GM12891 (cell line): ENCODE measurements at regions not wholly inside any gene's neighbourhood (a gene's known extent, or its start where the extent isn't known, plus 50 kb on each side); places are given as distances from the start of the nearest gene placed in this dataset.

Source experiments
- DNase-seq: peaks from one replicate; pipeline ENCODE4 v3.0.0; 2011; ENCODE audit warnings: low spot score; ENCODE audit not compliant: insufficient read length
- FAIRE-seq: peaks from 2 replicates; lab custom pipeline; 2011; peaks lifted over from hg19 to GRCh38; lab: Jason Lieb, UNC
- PAX5 ChIP-seq: IDR thresholded peaks from 2 replicates; pipeline ENCODE4 v1.6.1; 2011; ENCODE audit warnings: low read length, moderate library complexity, mild to moderate bottlenecking; ENCODE audit not compliant: insufficient read depth, severe bottlenecking
- POLR2A ChIP-seq: IDR thresholded peaks from 2 replicates; pipeline ENCODE4 v1.6.1; 2011; ENCODE audit warnings: low read depth, low read length, control low read depth
- POLR2AphosphoS5 ChIP-seq: IDR thresholded peaks from 2 replicates; pipeline ENCODE4 v1.6.1; 2011; ENCODE audit warnings: low read depth, low read length, control low read depth
- POU2F2 ChIP-seq: IDR thresholded peaks from 2 replicates; pipeline ENCODE4 v1.6.1; 2011; ENCODE audit warnings: low read depth, mild to moderate bottlenecking, control low read depth, low read length, moderate library complexity
- SPI1 ChIP-seq: IDR thresholded peaks from 2 replicates; pipeline ENCODE4 v1.6.1; 2011; ENCODE audit warnings: low read depth, low read length, control low read depth
- TAF1 ChIP-seq: IDR thresholded peaks from 2 replicates; pipeline ENCODE4 v1.6.1; 2011; ENCODE audit warnings: low read depth, low read length, control low read depth

GRCh38 chr5:107118184-107119019 lies 552.3 kb downstream of the EFNA5 start:
- DNase-seq (no peak), FAIRE-seq (no peak)
- no peak for TF ChIP-seq TAF1
- no peak for TF ChIP-seq POU2F2
- TF ChIP-seq POLR2A, result no peak
- TF ChIP-seq PAX5, result no peak
- no peak for TF ChIP-seq POLR2AphosphoS5
- TF ChIP-seq SPI1, result no peak

GRCh38 chr5:107112216-107112615 lies 558.5 kb downstream of the EFNA5 start:
- TF ChIP-seq SPI1 (no peak), POU2F2 (no peak), POLR2A (no peak), POLR2AphosphoS5 (no peak)
- FAIRE-seq (no peak), DNase-seq (no peak)

GRCh38 chr5:107104040-107104995 lies 566.4 kb downstream of the EFNA5 start:
- DNase-seq, result no peak
- FAIRE-seq, result no peak
- TF ChIP-seq TAF1, result no peak
- no peak for TF ChIP-seq POLR2AphosphoS5
- no peak for TF ChIP-seq SPI1
- TF ChIP-seq PAX5, result no peak
- no peak for TF ChIP-seq POLR2A
- no peak for TF ChIP-seq POU2F2

GRCh38 chr5:107103522-107103921 lies 567.2 kb downstream of the EFNA5 start:
- FAIRE-seq (no peak), DNase-seq (no peak)
- no peak for TF ChIP-seq POLR2AphosphoS5
- no peak for TF ChIP-seq POLR2A
- TF ChIP-seq POU2F2, result no peak
- TF ChIP-seq SPI1, result no peak
- no peak for TF ChIP-seq TAF1
- no peak for TF ChIP-seq PAX5

GRCh38 chr5:107100121-107100520 lies 570.6 kb downstream of the EFNA5 start:
- FAIRE-seq, result no peak
- TF ChIP-seq PAX5, result no peak
- TF ChIP-seq SPI1, result no peak
- no peak for TF ChIP-seq POLR2A
- no peak for TF ChIP-seq POU2F2
- no peak for TF ChIP-seq TAF1
- no peak for TF ChIP-seq POLR2AphosphoS5
- no peak for DNase-seq

GRCh38 chr5:107099506-107099905 lies 571.2 kb downstream of the EFNA5 start:
- no peak for TF ChIP-seq TAF1
- TF ChIP-seq POLR2AphosphoS5, result no peak
- no peak for TF ChIP-seq POU2F2
- TF ChIP-seq PAX5, result no peak
- no peak for TF ChIP-seq SPI1
- no peak for TF ChIP-seq POLR2A
- no peak for DNase-seq
- FAIRE-seq, result no peak

GRCh38 chr5:107092695-107093094 lies 578.0 kb downstream of the EFNA5 start:
- FAIRE-seq (no peak), DNase-seq (no peak)
- no peak for TF ChIP-seq POU2F2
- TF ChIP-seq PAX5, result no peak
- TF ChIP-seq TAF1, result no peak
- TF ChIP-seq POLR2AphosphoS5, result no peak
- TF ChIP-seq POLR2A, result no peak
- TF ChIP-seq SPI1, result no peak

- DNase-seq (no peak), FAIRE-seq (no peak)
- TF ChIP-seq POLR2AphosphoS5, result no peak
- TF ChIP-seq TAF1, result no peak
- no peak for TF ChIP-seq PAX5
- no peak for TF ChIP-seq POU2F2
- TF ChIP-seq SPI1, result no peak
- TF ChIP-seq POLR2A, result no peak
These were observed 580.2 kb downstream of the EFNA5 start for GRCh38 chr5:107090506-107090905.

- DNase-seq, result no peak
- TF ChIP-seq PAX5 (no peak), SPI1 (no peak), POU2F2 (no peak), POLR2AphosphoS5 (no peak), POLR2A (no peak), TAF1 (no peak)
- no peak for FAIRE-seq
These were observed 581.8 kb downstream of the EFNA5 start for GRCh38 chr5:107088907-107089306.
